Liver (tissue), 8 donors: ENCODE measurements at regions not wholly inside any gene's neighbourhood (a gene's known extent, or its start where the extent isn't known, plus 50 kb on each side); places are given as distances from the start of the nearest gene placed in this dataset.

ENCODE experiments used
- DNase-seq: peaks from one replicate; pipeline ENCODE4 v3.0.0-alpha.2; 2017; ENCODE audit warnings: low spot score
- H3K27ac ChIP-seq, 2 donors: one replicate each; pipeline ENCODE4 v1.7.0; 2013; ENCODE audit warnings: inconsistent platforms in 2 of 2, low read length in 2 of 2, control low read depth in 1 of 2, low read depth in 1 of 2, mild to moderate bottlenecking in 1 of 2
- H3K27me3 ChIP-seq, 4 donors: one replicate each; pipeline versions ENCODE4 v1.6.1 to v1.7.0; 2013; ENCODE audit warnings: low read length in 3 of 4, inconsistent platforms in 1 of 4, mild to moderate bottlenecking in 1 of 4, moderate library complexity in 1 of 4; ENCODE audit not compliant: control insufficient read depth in 4 of 4, insufficient read depth in 4 of 4
- H3K36me3 ChIP-seq, 4 donors: one replicate each; pipeline versions ENCODE4 v1.6.1 to v1.7.0; 2013; ENCODE audit warnings: low read length in 3 of 4, mild to moderate bottlenecking in 3 of 4, low read depth in 1 of 4, moderate library complexity in 1 of 4; ENCODE audit not compliant: control insufficient read depth in 4 of 4, insufficient read depth in 3 of 4
- H3K4me1 ChIP-seq, 4 donors: one replicate each; pipeline versions ENCODE4 v1.6.1 to v1.7.0; 2013; ENCODE audit warnings: low read length in 3 of 4, mild to moderate bottlenecking in 3 of 4, moderate library complexity in 1 of 4; ENCODE audit not compliant: control insufficient read depth in 4 of 4, insufficient read depth in 4 of 4
- H3K4me3 ChIP-seq, 3 donors: one replicate each; pipeline versions ENCODE4 v1.6.1 to v1.7.0; 2013; ENCODE audit warnings: low read length in 3 of 3, control low read depth in 1 of 3, low read depth in 1 of 3, mild to moderate bottlenecking in 1 of 3
- H3K9ac ChIP-seq, 2 donors: one replicate each; pipeline ENCODE4 v1.7.0; 2013; ENCODE audit warnings: low read length in 2 of 2, mild to moderate bottlenecking in 2 of 2, moderate library complexity in 2 of 2, control low read depth in 1 of 2, low read depth in 1 of 2
- H3K9me3 ChIP-seq, 4 donors: one replicate each; pipeline versions ENCODE4 v1.6.1 to v1.7.0; 2013; ENCODE audit warnings: low read length in 3 of 4; ENCODE audit not compliant: control insufficient read depth in 4 of 4
- CTCF ChIP-seq: fragments of 150-350 bp; IDR thresholded peaks from 2 replicates; pipeline ENCODE4 v1.5.1; 2017; ENCODE audit warnings: improper control_type of control experiment, low read depth, low read length; ENCODE audit not compliant: missing input control
- GABPA ChIP-seq, 2 donors: IDR thresholded peaks in 1 of 2; conservative IDR thresholded peaks in 1 of 2; 2 replicates each; pipeline ENCODE4 v1.6.1; 2016; ENCODE audit warnings: antibody characterized with exemption in 2 of 2, mild to moderate bottlenecking in 1 of 2, moderate library complexity in 1 of 2
- HNF4A ChIP-seq, 2 donors: conservative IDR thresholded peaks; 2 replicates each; pipeline ENCODE4 v1.6.1; 2016; ENCODE audit warnings: antibody characterized with exemption in 2 of 2, mild to moderate bottlenecking in 2 of 2
- HNF4G ChIP-seq: IDR thresholded peaks from 2 replicates; pipeline ENCODE4 v1.6.1; 2016; ENCODE audit warnings: antibody characterized with exemption
- RAD21 ChIP-seq, 2 donors: IDR thresholded peaks; 2 replicates each; pipeline ENCODE4 v1.6.1; 2016; ENCODE audit warnings: antibody characterized with exemption in 2 of 2, mild to moderate bottlenecking in 2 of 2
- RXRA ChIP-seq, 2 donors: IDR thresholded peaks; 2 replicates each; pipeline ENCODE4 v1.6.1; 2017 to 2018; ENCODE audit warnings: antibody characterized with exemption in 2 of 2, mild to moderate bottlenecking in 1 of 2
- SP1 ChIP-seq: IDR thresholded peaks from 2 replicates; pipeline ENCODE4 v1.6.1; 2018; ENCODE audit warnings: antibody characterized with exemption, mild to moderate bottlenecking
- TAF1 ChIP-seq: conservative IDR thresholded peaks from 2 replicates; pipeline ENCODE4 v1.6.1; 2016; ENCODE audit warnings: antibody characterized with exemption, mild to moderate bottlenecking
- YY1 ChIP-seq: IDR thresholded peaks from 2 replicates; pipeline ENCODE4 v1.6.1; 2016; ENCODE audit warnings: antibody characterized with exemption, mild to moderate bottlenecking
- WGBS: extraction: QIAGEN DNeasy Blood & Tissue Kit; methylation state at CpG from one replicate; pipeline ENCODE4 v1.1.7; 2013; 5-methylcytosine and 5-hydroxymethylcytosine counted together
- TF ChIP-seq, protein P1 (sequence below): IDR thresholded peaks from 2 replicates; pipeline ENCODE4 v1.6.1; 2016; ENCODE audit warnings: antibody characterized with exemption, mild to moderate bottlenecking
- TF ChIP-seq, protein P2 (sequence below): IDR thresholded peaks from 2 replicates; pipeline ENCODE4 v1.6.1; 2016; ENCODE audit warnings: antibody characterized with exemption
- donor health status: healthy.
- donor health status: healthy.
- donor health status: healthy.
- donor health status: healthy.
- donor health status: healthy.

DNA sequence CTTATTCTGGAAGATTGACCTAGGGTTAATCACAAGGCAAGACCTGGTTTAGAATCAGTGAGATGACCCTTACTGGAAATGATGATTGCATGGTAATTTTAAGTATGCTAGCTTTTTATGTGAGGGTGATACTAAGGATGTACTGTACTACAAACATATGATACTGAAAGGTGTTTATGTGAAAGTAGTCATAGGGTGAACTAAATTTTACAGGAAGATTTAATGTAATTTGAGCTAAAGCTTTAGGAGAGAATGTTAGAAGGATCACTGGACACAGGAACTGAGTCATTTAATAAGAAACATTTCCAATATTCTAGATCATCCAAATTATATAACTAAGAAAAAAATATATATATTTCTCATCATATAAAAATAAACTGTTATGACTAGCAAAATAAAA, 197.2 kb downstream of the COX7C start:
- Histone ChIP-seq H3K27ac (no peak overlapping the region), H3K9me3 (no peaks in the 10 kb centered on the region), H3K9ac (no peak overlapping the region), H3K4me1 (no peaks in the 10 kb centered on the region), H3K27me3 (no peaks in the 10 kb centered on the region), H3K4me3 (no peak overlapping the region), H3K36me3 (no peaks in the 10 kb centered on the region)
- TF ChIP-seq GABPA (IDR thresholded peaks at IDR 0.05 in 1 of 2, conservative IDR thresholded peaks at IDR 0.05 in 1 of 2) (no peak), RXRA (IDR thresholded peaks at IDR 0.05) (no peak), SP1 (no peak), TAF1 (no peak), YY1 (no peak), CTCF (no peak)
- TF ChIP-seq, protein P1, sequence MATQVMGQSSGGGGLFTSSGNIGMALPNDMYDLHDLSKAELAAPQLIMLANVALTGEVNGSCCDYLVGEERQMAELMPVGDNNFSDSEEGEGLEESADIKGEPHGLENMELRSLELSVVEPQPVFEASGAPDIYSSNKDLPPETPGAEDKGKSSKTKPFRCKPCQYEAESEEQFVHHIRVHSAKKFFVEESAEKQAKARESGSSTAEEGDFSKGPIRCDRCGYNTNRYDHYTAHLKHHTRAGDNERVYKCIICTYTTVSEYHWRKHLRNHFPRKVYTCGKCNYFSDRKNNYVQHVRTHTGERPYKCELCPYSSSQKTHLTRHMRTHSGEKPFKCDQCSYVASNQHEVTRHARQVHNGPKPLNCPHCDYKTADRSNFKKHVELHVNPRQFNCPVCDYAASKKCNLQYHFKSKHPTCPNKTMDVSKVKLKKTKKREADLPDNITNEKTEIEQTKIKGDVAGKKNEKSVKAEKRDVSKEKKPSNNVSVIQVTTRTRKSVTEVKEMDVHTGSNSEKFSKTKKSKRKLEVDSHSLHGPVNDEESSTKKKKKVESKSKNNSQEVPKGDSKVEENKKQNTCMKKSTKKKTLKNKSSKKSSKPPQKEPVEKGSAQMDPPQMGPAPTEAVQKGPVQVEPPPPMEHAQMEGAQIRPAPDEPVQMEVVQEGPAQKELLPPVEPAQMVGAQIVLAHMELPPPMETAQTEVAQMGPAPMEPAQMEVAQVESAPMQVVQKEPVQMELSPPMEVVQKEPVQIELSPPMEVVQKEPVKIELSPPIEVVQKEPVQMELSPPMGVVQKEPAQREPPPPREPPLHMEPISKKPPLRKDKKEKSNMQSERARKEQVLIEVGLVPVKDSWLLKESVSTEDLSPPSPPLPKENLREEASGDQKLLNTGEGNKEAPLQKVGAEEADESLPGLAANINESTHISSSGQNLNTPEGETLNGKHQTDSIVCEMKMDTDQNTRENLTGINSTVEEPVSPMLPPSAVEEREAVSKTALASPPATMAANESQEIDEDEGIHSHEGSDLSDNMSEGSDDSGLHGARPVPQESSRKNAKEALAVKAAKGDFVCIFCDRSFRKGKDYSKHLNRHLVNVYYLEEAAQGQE = no peak
- DNase-seq = no peak

GRCh38 chr5:86824637-86825036, 206.9 kb downstream of the COX7C start:
- 60% methylated on average over 2 of the region's 2 CpGs for WGBS
- H3K9me3 ChIP-seq = peaks cover 0 to 1% (median 0%) of the 10 kb centered on the region in 4 donors
- H3K4me3 ChIP-seq = no peak overlapping the region
- DNase-seq = no peak
- TF ChIP-seq GABPA (IDR thresholded peaks at IDR 0.05 in 1 of 2, conservative IDR thresholded peaks at IDR 0.05 in 1 of 2) (no peak), HNF4G (no peak), HNF4A (conservative IDR thresholded peaks at IDR 0.05) (no peak), RAD21 (IDR thresholded peaks at IDR 0.05) (no peak), RXRA (IDR thresholded peaks at IDR 0.05) (no peak)
- TF ChIP-seq, protein P2, sequence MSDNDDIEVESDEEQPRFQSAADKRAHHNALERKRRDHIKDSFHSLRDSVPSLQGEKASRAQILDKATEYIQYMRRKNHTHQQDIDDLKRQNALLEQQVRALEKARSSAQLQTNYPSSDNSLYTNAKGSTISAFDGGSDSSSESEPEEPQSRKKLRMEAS = no peak
- no peaks in the 10 kb centered on the region for H3K27me3 ChIP-seq
- no peak overlapping the region for H3K27ac ChIP-seq
- no peak overlapping the region for H3K9ac ChIP-seq
- no peaks in the 10 kb centered on the region for H3K4me1 ChIP-seq
- H3K36me3 ChIP-seq = no peaks in the 10 kb centered on the region

DNA sequence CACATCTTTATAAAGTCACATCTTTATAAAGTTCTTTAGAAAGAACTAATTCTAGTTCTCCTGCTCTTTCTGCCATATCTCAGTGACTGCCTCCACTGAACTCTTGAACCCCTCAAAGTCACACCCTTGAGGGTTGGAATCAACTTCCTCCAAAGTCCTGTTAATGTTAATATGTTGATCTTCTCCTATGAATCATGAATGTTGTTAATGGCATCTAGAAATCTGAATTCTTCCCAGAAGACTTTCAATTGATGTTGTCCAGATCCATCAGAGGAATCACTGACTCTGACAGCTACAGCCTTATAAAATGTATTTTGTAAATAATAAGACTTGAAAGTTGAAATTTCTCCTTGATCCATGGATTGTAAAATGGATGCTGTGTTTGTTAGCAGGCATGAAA, 213.4 kb downstream of the COX7C start:
- no peak overlapping the region for H3K27ac ChIP-seq
- TF ChIP-seq CTCF = no peak
- no peaks in the 10 kb centered on the region for H3K36me3 ChIP-seq
- no peaks in the 10 kb centered on the region for H3K27me3 ChIP-seq
- peaks cover 0 to 1% (median 0%) of the 10 kb centered on the region in 4 donors for H3K9me3 ChIP-seq
- no peaks in the 10 kb centered on the region for H3K4me1 ChIP-seq
- DNase-seq = no peak
- no peak overlapping the region for H3K9ac ChIP-seq
- no peak overlapping the region for H3K4me3 ChIP-seq
